ENCODE measurements at regions not wholly inside any gene's neighbourhood (a gene's known extent, or its start where the extent isn't known, plus 50 kb on each side); places are given as distances from the start of the nearest gene placed in this dataset.

DNA sequence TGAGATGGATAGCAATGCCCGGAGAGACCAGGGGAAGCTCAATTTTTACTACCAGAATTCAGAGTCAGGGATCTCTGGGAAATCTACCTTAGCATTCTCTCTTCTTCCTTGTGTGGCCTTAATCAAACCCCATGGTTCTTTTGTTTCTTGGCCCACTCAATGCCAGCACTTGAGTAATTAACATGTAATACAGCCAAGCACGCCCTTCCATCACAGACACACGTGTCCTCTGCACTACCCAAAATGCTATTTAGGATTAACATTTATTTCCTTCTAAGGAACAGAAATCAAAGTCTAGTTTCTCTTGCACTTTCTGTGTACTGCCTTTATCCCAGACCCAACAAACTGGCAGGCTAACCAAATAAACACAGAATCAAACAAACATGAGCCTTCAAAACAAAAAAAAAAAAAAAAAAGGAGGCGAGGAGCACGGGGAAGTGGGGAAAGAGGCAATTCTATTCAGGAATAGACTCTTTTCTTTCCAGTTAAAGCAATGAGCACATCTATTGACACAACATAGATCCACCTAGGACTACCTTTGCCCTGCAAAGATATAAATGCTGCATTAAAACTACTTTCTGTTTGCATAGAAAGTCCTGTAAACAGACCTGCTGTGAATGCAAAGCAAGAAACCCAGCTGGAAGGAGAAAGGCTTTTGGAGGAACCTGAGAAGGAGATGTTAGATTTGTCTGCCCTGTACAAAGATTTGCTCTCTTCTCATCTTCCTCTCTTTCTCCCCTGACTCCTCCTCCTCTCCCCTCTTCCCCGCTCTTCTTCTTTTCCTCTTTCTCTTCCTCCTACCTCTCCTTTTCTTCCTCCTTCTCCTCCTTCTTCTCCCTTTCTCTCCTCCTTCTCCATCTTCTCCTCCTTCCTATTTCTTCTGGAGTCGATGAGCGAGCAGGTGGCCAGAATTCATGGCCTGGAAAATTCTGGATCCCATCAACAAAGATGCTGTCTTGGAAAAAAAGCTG lies 294.4 kb downstream of the NPIPA8 start:
- DNase-seq (ENCODE audit: low spot score) (no peak), ATAC-seq (ENCODE audit: low FRiP score) (no peak)
- no peak for TF ChIP-seq CTCF (IDR thresholded peaks at IDR 0.05)

GRCh38 chr16:18039931-18040330 lies 296.6 kb downstream of the NPIPA8 start:
- ATAC-seq (ENCODE audit: low FRiP score) (no peak), DNase-seq (ENCODE audit: low spot score) (no peak)
- TF ChIP-seq CTCF (IDR thresholded peaks at IDR 0.05), result no peak

DNA sequence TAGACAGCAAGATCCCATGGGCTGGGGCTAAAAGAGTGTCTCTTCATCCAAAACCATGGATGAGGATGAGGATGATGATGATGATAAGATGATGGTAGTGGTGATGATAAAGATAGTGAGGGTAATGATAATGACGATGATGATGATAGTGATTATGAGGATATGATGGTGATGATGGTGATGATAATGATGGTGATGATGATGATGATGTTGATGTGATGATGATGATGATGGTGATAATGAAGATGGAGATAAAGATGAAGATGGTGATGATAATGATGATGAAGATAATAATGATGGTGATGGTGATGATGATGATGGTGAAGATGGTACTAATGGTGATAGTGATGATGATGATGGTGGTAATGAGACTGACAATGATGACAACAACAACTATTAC lies 299.5 kb downstream of the NPIPA8 start:
- no peak for DNase-seq (ENCODE audit: low spot score)

GRCh38 chr16:18024611-18025010 lies 311.9 kb downstream of the NPIPA8 start:
- no peak for ATAC-seq (ENCODE audit: low FRiP score)
- TF ChIP-seq CTCF (IDR thresholded peaks at IDR 0.05), result no peak
- no peak for DNase-seq (ENCODE audit: low spot score)

More for the DNA sequence above, 299.5 kb downstream of the NPIPA8 start:
- no peak for ATAC-seq (ENCODE audit: low FRiP score)
- TF ChIP-seq CTCF (IDR thresholded peaks at IDR 0.05), result no peak

- ATAC-seq (ENCODE audit: low FRiP score) (no peak), DNase-seq (ENCODE audit: low spot score) (no peak)
- TF ChIP-seq CTCF (IDR thresholded peaks at IDR 0.05), result no peak
Measured at GRCh38 chr16:18018376-18018775, 318.2 kb downstream of the NPIPA8 start.

DNA sequence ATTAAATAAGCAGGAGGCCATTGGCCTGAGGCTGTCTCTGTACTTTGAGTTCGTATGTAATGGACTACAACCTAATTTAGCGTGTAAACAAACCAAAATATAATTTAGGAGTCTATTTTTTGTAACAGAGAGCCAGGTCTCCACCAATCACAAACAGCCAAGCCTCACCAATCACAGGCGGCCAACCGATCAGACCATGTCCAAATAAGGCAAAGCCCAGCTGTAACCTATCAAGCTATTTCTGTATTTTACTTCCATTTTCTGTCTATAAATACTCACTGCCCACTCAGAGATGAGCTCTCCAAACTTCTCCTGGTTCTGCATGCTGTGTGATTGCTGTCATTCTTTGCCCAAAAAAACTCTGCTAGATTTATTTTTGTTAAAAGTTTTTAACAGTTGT lies 322.7 kb downstream of the NPIPA8 start:
- no peak for TF ChIP-seq CTCF (IDR thresholded peaks at IDR 0.05)
- DNase-seq (ENCODE audit: low spot score), result no peak
- no peak for ATAC-seq (ENCODE audit: low FRiP score)

GRCh38 chr16:18008356-18008755 lies 328.2 kb downstream of the NPIPA8 start:
- TF ChIP-seq CTCF (IDR thresholded peaks at IDR 0.05), result no peak
- ATAC-seq (ENCODE audit: low FRiP score) (no peak), DNase-seq (ENCODE audit: low spot score) (no peak)
